Neural progenitor cell (in vitro differentiated cells): ENCODE measurements at regions not wholly inside any gene's neighbourhood (a gene's known extent, or its start where the extent isn't known, plus 50 kb on each side); places are given as distances from the start of the nearest gene placed in this dataset.

Experiments
- DNase-seq: peaks from one replicate; pipeline ENCODE4 v3.0.0-alpha.2; 2016; ENCODE audit warnings: low spot score
- H2AFZ ChIP-seq: fragments of 200-600 bp; sonication (generic); replicated peaks from 2 replicates; pipeline ENCODE4 v1.6.1; 2016; ENCODE audit warnings: antibody characterized with exemption
- H3F3A ChIP-seq: fragments of 200-600 bp; sonication (generic); 2 replicates; pipeline ENCODE4 v1.6.1; 2016; ENCODE audit warnings: antibody characterized with exemption, low read depth
- H3K27ac ChIP-seq: fragments of 200-600 bp; sonication (generic); 2 replicates; pipeline ENCODE4 v1.5.1; 2016; ENCODE audit warnings: mild to moderate bottlenecking
- H3K27me3 ChIP-seq: fragments of 200-600 bp; sonication (generic); 2 replicates; pipeline ENCODE4 v1.6.1; 2016; ENCODE audit warnings: mild to moderate bottlenecking, moderate library complexity
- H3K36me3 ChIP-seq: fragments of 200-600 bp; sonication (generic); 2 replicates; pipeline ENCODE4 v1.5.1; 2016
- H3K4me1 ChIP-seq: fragments of 200-600 bp; sonication (generic); 2 replicates; pipeline ENCODE4 v1.6.1; 2016; ENCODE audit warnings: mixed run types
- H3K4me2 ChIP-seq: fragments of 200-600 bp; sonication (generic); 2 replicates; pipeline ENCODE4 v1.6.1; 2016
- H3K4me3 ChIP-seq: fragments of 200-600 bp; sonication (generic); 2 replicates; pipeline ENCODE4 v1.5.1; 2016
- H3K79me2 ChIP-seq: fragments of 200-600 bp; sonication (generic); 2 replicates; pipeline ENCODE4 v1.6.1; 2016; ENCODE audit warnings: low read depth
- H3K9ac ChIP-seq: fragments of 200-600 bp; sonication (generic); 2 replicates; pipeline ENCODE4 v1.6.1; 2016
- H3K9me3 ChIP-seq: fragments of 200-600 bp; sonication (generic); 2 replicates; pipeline ENCODE4 v1.5.1; 2016; ENCODE audit warnings: low read depth
- H4K20me1 ChIP-seq: fragments of 200-600 bp; sonication (generic); 2 replicates; pipeline ENCODE4 v1.6.1; 2016; ENCODE audit warnings: low read depth
- H3K27ac Mint-ChIP-seq: 3 replicates; pipeline ENCODE4 v1.8.0; 2021; ENCODE audit warnings: mixed read lengths
- H3K27me3 Mint-ChIP-seq: 2 replicates; pipeline ENCODE4 v1.8.0; 2022; ENCODE audit warnings: low read depth, mild to moderate bottlenecking, inconsistent platforms, moderate library complexity, mixed read lengths; ENCODE audit not compliant: insufficient read depth
- H3K36me3 Mint-ChIP-seq: 3 replicates; pipeline ENCODE4 v1.8.0; 2021; ENCODE audit warnings: mixed read lengths
- H3K4me1 Mint-ChIP-seq: 3 replicates; pipeline ENCODE4 v1.8.0; 2021; ENCODE audit warnings: mixed read lengths
- H3K4me3 Mint-ChIP-seq: 3 replicates; pipeline ENCODE4 v1.8.0; 2021; ENCODE audit warnings: mild to moderate bottlenecking, moderate library complexity, mixed read lengths
- H3K9me3 Mint-ChIP-seq: 3 replicates; pipeline ENCODE4 v1.8.0; 2020; ENCODE audit warnings: mixed read lengths
- EZH2 ChIP-seq: fragments of 200-600 bp; sonication (generic); IDR thresholded peaks from 2 replicates; pipeline ENCODE4 v1.6.1; 2017; ENCODE audit warnings: antibody characterized with exemption, mild to moderate bottlenecking, moderate library complexity
- EZH2phosphoT487 ChIP-seq: fragments of 200-600 bp; sonication (generic); IDR thresholded peaks from 2 replicates; pipeline ENCODE4 v1.6.1; 2017; ENCODE audit warnings: antibody characterized with exemption
- TF ChIP-seq, protein P1 (sequence below): fragments of 200-600 bp; sonication (generic); IDR thresholded peaks from 2 replicates; pipeline ENCODE4 v1.5.1; 2017; ENCODE audit warnings: antibody characterized with exemption, mild to moderate bottlenecking

DNA sequence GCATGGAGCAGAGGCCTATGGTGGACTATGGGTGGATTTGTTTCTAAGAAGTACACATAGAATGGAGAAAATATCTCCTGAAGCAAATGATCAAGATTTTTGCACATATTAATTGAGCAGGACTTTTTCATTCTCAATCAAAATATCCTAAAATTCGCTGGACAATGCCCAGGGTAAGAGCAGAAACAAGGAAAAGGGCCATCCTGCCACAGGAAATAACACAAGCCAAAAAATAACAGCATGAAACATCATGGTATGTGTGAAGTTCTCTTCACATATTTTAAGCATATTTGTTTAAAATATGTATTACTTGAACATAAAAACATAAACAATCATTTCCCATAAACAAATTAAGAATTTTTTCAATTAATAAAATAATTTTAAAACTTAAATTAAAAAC is 868.9 kb downstream of the EPHA7 start:
- Histone ChIP-seq H3K4me2 (no peak overlapping the region), H3K27ac (no peak overlapping the region), H3K79me2 (no peaks in the 10 kb centered on the region), H3K4me1 (no peaks in the 10 kb centered on the region), H3K9me3 (no peaks in the 10 kb centered on the region), H2AFZ (no peak overlapping the region), H4K20me1 (no peaks in the 10 kb centered on the region), H3K4me3 (no peak overlapping the region), H3K9ac (no peak overlapping the region), H3K36me3 (no peaks in the 10 kb centered on the region), H3K27me3 (no peaks in the 10 kb centered on the region), H3F3A (no peaks in the 10 kb centered on the region)
- no peak for DNase-seq
- Mint-ChIP-seq H3K36me3 (no peaks in the 10 kb centered on the region), H3K4me1 (no peaks in the 10 kb centered on the region), H3K9me3 (peaks cover 6% of the 10 kb centered on the region), H3K27ac (no peak overlapping the region), H3K27me3 (no peaks in the 10 kb centered on the region), H3K4me3 (no peak overlapping the region)
- TF ChIP-seq, protein P1, sequence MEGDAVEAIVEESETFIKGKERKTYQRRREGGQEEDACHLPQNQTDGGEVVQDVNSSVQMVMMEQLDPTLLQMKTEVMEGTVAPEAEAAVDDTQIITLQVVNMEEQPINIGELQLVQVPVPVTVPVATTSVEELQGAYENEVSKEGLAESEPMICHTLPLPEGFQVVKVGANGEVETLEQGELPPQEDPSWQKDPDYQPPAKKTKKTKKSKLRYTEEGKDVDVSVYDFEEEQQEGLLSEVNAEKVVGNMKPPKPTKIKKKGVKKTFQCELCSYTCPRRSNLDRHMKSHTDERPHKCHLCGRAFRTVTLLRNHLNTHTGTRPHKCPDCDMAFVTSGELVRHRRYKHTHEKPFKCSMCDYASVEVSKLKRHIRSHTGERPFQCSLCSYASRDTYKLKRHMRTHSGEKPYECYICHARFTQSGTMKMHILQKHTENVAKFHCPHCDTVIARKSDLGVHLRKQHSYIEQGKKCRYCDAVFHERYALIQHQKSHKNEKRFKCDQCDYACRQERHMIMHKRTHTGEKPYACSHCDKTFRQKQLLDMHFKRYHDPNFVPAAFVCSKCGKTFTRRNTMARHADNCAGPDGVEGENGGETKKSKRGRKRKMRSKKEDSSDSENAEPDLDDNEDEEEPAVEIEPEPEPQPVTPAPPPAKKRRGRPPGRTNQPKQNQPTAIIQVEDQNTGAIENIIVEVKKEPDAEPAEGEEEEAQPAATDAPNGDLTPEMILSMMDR = no peak
- TF ChIP-seq EZH2 (no peak), EZH2phosphoT487 (no peak)

GRCh38 chr6:92545861-92546260 is 873.5 kb downstream of the EPHA7 start:
- Mint-ChIP-seq H3K9me3 (peaks cover 6% of the 10 kb centered on the region), H3K4me1 (peaks cover 4% of the 10 kb centered on the region), H3K4me3 (no peak overlapping the region), H3K36me3 (no peaks in the 10 kb centered on the region), H3K27ac (no peak overlapping the region), H3K27me3 (no peaks in the 10 kb centered on the region)
- H3K27me3 ChIP-seq = no peaks in the 10 kb centered on the region
- no peak overlapping the region for H3K4me2 ChIP-seq
- TF ChIP-seq EZH2 (no peak), EZH2phosphoT487 (no peak)
- TF ChIP-seq, protein P1 = no peak
- H3K79me2 ChIP-seq = no peaks in the 10 kb centered on the region
- no peaks in the 10 kb centered on the region for H4K20me1 ChIP-seq
- H3K4me3 ChIP-seq = no peak overlapping the region
- no peak overlapping the region for H3K27ac ChIP-seq
- H3K4me1 ChIP-seq = no peaks in the 10 kb centered on the region
- no peak overlapping the region for H2AFZ ChIP-seq
- no peaks in the 10 kb centered on the region for H3K9me3 ChIP-seq
- H3F3A ChIP-seq = no peaks in the 10 kb centered on the region
- H3K36me3 ChIP-seq = no peaks in the 10 kb centered on the region
- H3K9ac ChIP-seq = no peak overlapping the region
- DNase-seq = no peak

DNA sequence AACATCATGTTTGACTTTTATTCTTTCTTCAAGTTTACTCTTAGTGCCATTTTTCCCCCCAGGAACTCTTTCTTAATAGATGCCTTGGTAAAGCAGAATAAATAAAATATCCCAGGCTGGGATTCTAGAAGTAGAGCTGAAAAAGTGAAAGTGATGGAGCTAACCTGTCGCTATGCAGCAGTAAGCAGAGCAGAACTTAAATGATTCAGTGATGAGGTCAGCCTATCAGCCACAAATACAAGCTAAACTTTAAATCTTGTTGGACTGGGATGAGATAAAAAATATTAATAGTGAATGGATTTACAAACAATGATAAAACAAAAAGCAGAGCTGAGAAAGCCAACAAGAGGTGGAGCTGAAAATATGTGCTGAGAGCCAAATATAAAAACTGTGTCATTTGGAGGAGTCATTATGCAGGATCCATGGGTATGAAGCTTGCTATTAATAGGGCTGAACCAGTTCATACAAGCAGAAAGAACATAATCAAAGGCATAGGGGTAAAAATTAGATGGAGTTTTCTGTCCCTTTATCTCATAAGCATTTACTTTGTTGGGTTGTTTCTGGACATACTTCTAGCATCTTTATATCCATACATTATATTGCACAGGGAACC is 877.8 kb downstream of the EPHA7 start:
- H3F3A ChIP-seq = no peaks in the 10 kb centered on the region
- H3K4me2 ChIP-seq = no peak overlapping the region
- H3K4me1 Mint-ChIP-seq = peaks cover 4% of the 10 kb centered on the region
- no peaks in the 10 kb centered on the region for H4K20me1 ChIP-seq
- H3K4me3 Mint-ChIP-seq = no peak overlapping the region
- H3K79me2 ChIP-seq = no peaks in the 10 kb centered on the region
- H3K36me3 Mint-ChIP-seq = no peaks in the 10 kb centered on the region
- no peak overlapping the region for H2AFZ ChIP-seq
- DNase-seq = no peak
- no peaks in the 10 kb centered on the region for H3K9me3 ChIP-seq
- H3K9ac ChIP-seq = no peak overlapping the region
- peaks cover 2% of the 10 kb centered on the region for H3K9me3 Mint-ChIP-seq
- H3K27ac Mint-ChIP-seq = no peak overlapping the region
- TF ChIP-seq EZH2phosphoT487 (no peak), EZH2 (no peak)
- TF ChIP-seq, protein P1 = no peak
- no peaks in the 10 kb centered on the region for H3K27me3 Mint-ChIP-seq
- no peaks in the 10 kb centered on the region for H3K27me3 ChIP-seq
- H3K4me3 ChIP-seq = no peak overlapping the region
- no peak overlapping the region for H3K27ac ChIP-seq
- no peaks in the 10 kb centered on the region for H3K36me3 ChIP-seq
- no peaks in the 10 kb centered on the region for H3K4me1 ChIP-seq
